ENCODE measurements at regions not wholly inside any gene's neighbourhood (a gene's known extent, or its start where the extent isn't known, plus 50 kb on each side); places are given as distances from the start of the nearest gene placed in this dataset.
"Not testable (repeated sequence)": the region's sequence is repeated elsewhere in the genome, so short reads cannot be mapped to it uniquely, and the experiment has no call there.

- not testable (repeated sequence) for DNase-seq (ENCODE audit: low read depth in 3 of 3, low spot score in 1 of 3)
Measured at GRCh38 chr16:32847379-32847778, 171.4 kb upstream of the TP53TG3 start.

GRCh38 chr16:32845572-32845971 lies 169.6 kb upstream of the TP53TG3 start:
- DNase-seq (ENCODE audit: low read depth in 3 of 3, low spot score in 1 of 3): not testable (repeated sequence)

GRCh38 chr16:32842844-32843243 lies 166.9 kb upstream of the TP53TG3 start:
- not testable (repeated sequence) for DNase-seq (ENCODE audit: low read depth in 3 of 3, low spot score in 1 of 3)

GRCh38 chr16:32807280-32807679 lies 131.3 kb upstream of the TP53TG3 start:
- not testable (repeated sequence) for DNase-seq (ENCODE audit: low read depth in 3 of 3, low spot score in 1 of 3)

GRCh38 chr16:32805639-32806038 lies 129.7 kb upstream of the TP53TG3 start:
- DNase-seq (ENCODE audit: low read depth in 3 of 3, low spot score in 1 of 3): not testable (repeated sequence)
